Erythroblast (primary cell): ENCODE measurements at regions not wholly inside any gene's neighbourhood (a gene's known extent, or its start where the extent isn't known, plus 50 kb on each side); places are given as distances from the start of the nearest gene placed in this dataset.

Experiments used
- GATA1 ChIP-seq: IDR thresholded peaks from 2 replicates; pipeline ENCODE4 v1.6.1; 2011; ENCODE audit warnings: low read depth, mild to moderate bottlenecking, control low read depth, low read length, moderate library complexity
- POLR2A ChIP-seq: IDR thresholded peaks from 2 replicates; pipeline ENCODE4 v1.6.1; 2011; ENCODE audit warnings: mild to moderate bottlenecking, low read length

DNA sequence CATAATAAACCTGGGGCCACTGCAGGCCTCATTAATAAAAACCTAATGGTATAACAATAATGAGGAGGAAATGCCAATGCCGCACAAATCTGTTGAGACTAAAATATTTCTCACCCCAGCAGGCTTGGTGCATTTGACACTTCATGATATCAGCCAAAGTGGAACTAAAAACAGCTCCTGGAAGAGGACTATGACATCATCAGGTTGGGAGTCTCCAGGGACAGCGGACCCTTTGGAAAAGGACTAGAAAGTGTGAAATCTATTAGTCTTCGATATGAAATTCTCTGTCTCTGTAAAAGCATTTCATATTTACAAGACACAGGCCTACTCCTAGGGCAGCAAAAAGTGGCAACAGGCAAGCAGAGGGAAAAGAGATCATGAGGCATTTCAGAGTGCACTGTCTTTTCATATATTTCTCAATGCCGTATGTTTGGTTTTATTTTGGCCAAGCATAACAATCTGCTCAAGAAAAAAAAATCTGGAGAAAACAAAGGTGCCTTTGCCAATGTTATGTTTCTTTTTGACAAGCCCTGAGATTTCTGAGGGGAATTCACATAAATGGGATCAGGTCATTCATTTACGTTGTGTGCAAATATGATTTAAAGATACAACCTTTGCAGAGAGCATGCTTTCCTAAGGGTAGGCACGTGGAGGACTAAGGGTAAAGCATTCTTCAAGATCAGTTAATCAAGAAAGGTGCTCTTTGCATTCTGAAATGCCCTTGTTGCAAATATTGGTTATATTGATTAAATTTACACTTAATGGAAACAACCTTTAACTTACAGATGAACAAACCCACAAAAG lies 580.9 kb upstream of the TMEFF2 start:
- TF ChIP-seq POLR2A (no peak), GATA1 (no peak)
